OCI-LY7 (cell line): ENCODE measurements at regions not wholly inside any gene's neighbourhood (a gene's known extent, or its start where the extent isn't known, plus 50 kb on each side); places are given as distances from the start of the nearest gene placed in this dataset.

Experiments used
- CTCF ChIP-seq: fragments of 200-600 bp; sonication (generic); conservative IDR thresholded peaks from 2 replicates; pipeline ENCODE4 v1.5.1; 2014; ENCODE audit warnings: mild to moderate bottlenecking, antibody characterized with exemption, low read length, moderate library complexity, mixed read lengths
- EZH2phosphoT487 ChIP-seq: fragments of 200-600 bp; sonication (generic); IDR thresholded peaks from 2 replicates; pipeline ENCODE4 v1.6.1; 2018; ENCODE audit warnings: low read depth, borderline replicate concordance, mild to moderate bottlenecking, mixed run types, antibody characterized with exemption, low read length, moderate library complexity, mixed read lengths

GRCh38 chr13:90493667-90494066 lies 853.8 kb upstream of the MIR17HG start:
- no peak for TF ChIP-seq CTCF
- no peak for TF ChIP-seq EZH2phosphoT487
